ENCODE measurements at regions not wholly inside any gene's neighbourhood (a gene's known extent, or its start where the extent isn't known, plus 50 kb on each side); places are given as distances from the start of the nearest gene placed in this dataset.

- CTCF ChIA-PET (ENCODE audit: low intra/inter-chr PET ratio, low total read pairs) = no interaction called here
- Histone ChIP-seq H3K36me3 (replicated peaks in 1 of 2; ENCODE audit: control insufficient read depth in 1 of 2, insufficient read depth in 2 of 2, low read length in 2 of 2) (no peaks in the 10 kb centered on the region), H3K27ac (ENCODE audit: extremely low read length, insufficient read depth, low read length) (no peak overlapping the region), H3K27me3 (ENCODE audit: control insufficient read depth in 1 of 2, insufficient read depth in 2 of 2, low read length in 2 of 2) (no peaks in the 10 kb centered on the region), H3K9me3 (ENCODE audit: low read length) (no peaks in the 10 kb centered on the region), H2AFZ (ENCODE audit: low read length) (no peak overlapping the region), H3K9ac (ENCODE audit: insufficient read depth, low read depth, low read length) (no peak overlapping the region), H3K4me3 (replicated peaks in 1 of 3; ENCODE audit: insufficient read depth in 1 of 3, low read depth in 2 of 3, low read length in 3 of 3) (no peak overlapping the region), H3K4me1 (ENCODE audit: insufficient read depth, low read length) (no peaks in the 10 kb centered on the region), H4K20me1 (ENCODE audit: insufficient read depth, low read length) (no peaks in the 10 kb centered on the region), H3K79me2 (ENCODE audit: insufficient read depth, low read length) (no peaks in the 10 kb centered on the region), H3K4me2 (ENCODE audit: low read depth, low read length) (no peak overlapping the region)
- WGBS (ENCODE audit: low lambda C conversion rate) = 3% methylated on average over 1 of the region's 1 CpG
- no peak for DNase-seq (ENCODE audit: low spot score)
- in situ Hi-C loops (cut with HindIII; ENCODE audit: extremely low pct_ligation_motif_present, low pct_unique_long_range_greater_than_20kb) = no loop called here
- ATAC-seq = no peak
- BruUV-seq (replicated peaks) = no TSS peak
- no peak for FAIRE-seq
- POLR2A ChIA-PET = no interaction called here
- intact Hi-C loops (cut with micrococcal nuclease; ENCODE audit: unreplicated experiment) = no loop called here
- TF ChIP-seq ZXDC (CRISPR knock-in tag; IDR thresholded peaks at IDR 0.05) = no peak
- no peak for TF ChIP-seq HMG20B (CRISPR knock-in tag; conservative IDR thresholded peaks at IDR 0.05)
- no peak for TF ChIP-seq ZNF609 (CRISPR knock-in tag; IDR thresholded peaks at IDR 0.05; ENCODE audit: borderline replicate concordance)
- TF ChIP-seq ZNF281 (CRISPR knock-in tag; IDR thresholded peaks at IDR 0.05; ENCODE audit: borderline replicate concordance) = no peak
- no peak for TF ChIP-seq ARID3A (IDR thresholded peaks at IDR 0.05; ENCODE audit: low read depth, low read length)
- TF ChIP-seq PLSCR1 (CRISPR knock-in tag; IDR thresholded peaks at IDR 0.05; ENCODE audit: borderline replicate concordance) = no peak
- no peak for TF ChIP-seq ZBTB26 (CRISPR knock-in tag; IDR thresholded peaks at IDR 0.05; ENCODE audit: borderline replicate concordance)
- no peak for TF ChIP-seq ZKSCAN1 (IDR thresholded peaks at IDR 0.05; ENCODE audit: low read length)
- no peak for TF ChIP-seq HOXA5 (CRISPR knock-in tag; IDR thresholded peaks at IDR 0.05)
These were observed 65.1 kb downstream of the YIPF5 start for GRCh38 chr5:144105371-144105770.

Measured in HepG2 (cell line).